Skin epidermis (tissue), 12 donors: ENCODE measurements at regions not wholly inside any gene's neighbourhood (a gene's known extent, or its start where the extent isn't known, plus 50 kb on each side); places are given as distances from the start of the nearest gene placed in this dataset.

Source experiments
- H3K27ac ChIP-seq, 21 experiments: fragments of 200-600 bp; sonication (generic) in 11 of 21; one replicate each; pipeline ENCODE4 v1.5.0; 2020; ENCODE audit warnings: mild to moderate bottlenecking in 3 of 21, inconsistent platforms in 2 of 21, moderate library complexity in 2 of 21
- H3K4me3 ChIP-seq, 7 experiments: fragments of 200-600 bp; sonication (generic) in 2 of 7; one replicate each; pipeline ENCODE4 v1.5.0; 2020; ENCODE audit warnings: inconsistent platforms in 2 of 7, mild to moderate bottlenecking in 2 of 7, moderate library complexity in 1 of 7

GRCh38 chr6:23176471-23176870 is 607.1 kb downstream of the HDGFL1 start:
- no peak overlapping the region for H3K27ac ChIP-seq
- no peak overlapping the region for H3K4me3 ChIP-seq

GRCh38 chr6:23176883-23177282 is 607.5 kb downstream of the HDGFL1 start:
- H3K27ac ChIP-seq = no peak overlapping the region

GRCh38 chr6:23177806-23178205 is 608.4 kb downstream of the HDGFL1 start:
- Histone ChIP-seq H3K4me3 (no peak overlapping the region), H3K27ac (no peak overlapping the region)

More at GRCh38 chr6:23176883-23177282, 607.5 kb downstream of the HDGFL1 start:
- H3K4me3 ChIP-seq = no peak overlapping the region

- no peak overlapping the region for H3K27ac ChIP-seq
Observed at GRCh38 chr6:23179994-23180393, 610.6 kb downstream of the HDGFL1 start.

GRCh38 chr6:23180504-23181293 is 611.3 kb downstream of the HDGFL1 start:
- Histone ChIP-seq H3K27ac (no peak overlapping the region), H3K4me3 (no peak overlapping the region)

More at GRCh38 chr6:23179994-23180393, 610.6 kb downstream of the HDGFL1 start:
- no peak overlapping the region for H3K4me3 ChIP-seq

- Histone ChIP-seq H3K27ac (no peak overlapping the region), H3K4me3 (no peak overlapping the region)
Observed at GRCh38 chr6:23181356-23182110, 612.2 kb downstream of the HDGFL1 start.

GRCh38 chr6:23183846-23184245 is 614.5 kb downstream of the HDGFL1 start:
- no peak overlapping the region for H3K27ac ChIP-seq

GRCh38 chr6:23184351-23184750 is 615.0 kb downstream of the HDGFL1 start:
- no peak overlapping the region for H3K4me3 ChIP-seq
- H3K27ac ChIP-seq = no peak overlapping the region

More at GRCh38 chr6:23183846-23184245, 614.5 kb downstream of the HDGFL1 start:
- H3K4me3 ChIP-seq = no peak overlapping the region

- Histone ChIP-seq H3K27ac (no peak overlapping the region), H3K4me3 (no peak overlapping the region)
Observed at GRCh38 chr6:23195487-23195886, 626.1 kb downstream of the HDGFL1 start.

GRCh38 chr6:23199541-23199940 is 630.2 kb downstream of the HDGFL1 start:
- Histone ChIP-seq H3K4me3 (no peak overlapping the region), H3K27ac (no peak overlapping the region)

GRCh38 chr6:23200946-23201345 is 631.6 kb downstream of the HDGFL1 start:
- no peak overlapping the region for H3K4me3 ChIP-seq
- H3K27ac ChIP-seq = no peak overlapping the region

- H3K27ac ChIP-seq = no peak overlapping the region
- H3K4me3 ChIP-seq = no peak overlapping the region
Observed at GRCh38 chr6:23202207-23202606, 632.8 kb downstream of the HDGFL1 start.

GRCh38 chr6:23212398-23212797 is 643.0 kb downstream of the HDGFL1 start:
- Histone ChIP-seq H3K27ac (no peak overlapping the region), H3K4me3 (no peak overlapping the region)

- H3K4me3 ChIP-seq = no peak overlapping the region
- H3K27ac ChIP-seq = no peak overlapping the region
Observed at GRCh38 chr6:23213193-23213592, 643.8 kb downstream of the HDGFL1 start.

- Histone ChIP-seq H3K27ac (no peak overlapping the region), H3K4me3 (no peak overlapping the region)
Observed at GRCh38 chr6:23213651-23214050, 644.3 kb downstream of the HDGFL1 start.

GRCh38 chr6:23218751-23219150 is 649.4 kb downstream of the HDGFL1 start:
- Histone ChIP-seq H3K4me3 (no peak overlapping the region), H3K27ac (no peak overlapping the region)

GRCh38 chr6:23222724-23223123 is 653.4 kb downstream of the HDGFL1 start:
- Histone ChIP-seq H3K4me3 (no peak overlapping the region), H3K27ac (no peak overlapping the region)

- H3K4me3 ChIP-seq = no peak overlapping the region
- H3K27ac ChIP-seq = no peak overlapping the region
Observed at GRCh38 chr6:23224540-23224939, 655.2 kb downstream of the HDGFL1 start.

GRCh38 chr6:23228439-23229024 is 659.2 kb downstream of the HDGFL1 start:
- Histone ChIP-seq H3K27ac (no peak overlapping the region), H3K4me3 (no peak overlapping the region)

GRCh38 chr6:23243854-23244253 is 674.5 kb downstream of the HDGFL1 start:
- no peak overlapping the region for H3K4me3 ChIP-seq
- no peak overlapping the region for H3K27ac ChIP-seq

- no peak overlapping the region for H3K27ac ChIP-seq
- no peak overlapping the region for H3K4me3 ChIP-seq
Observed at GRCh38 chr6:23244300-23244699, 674.9 kb downstream of the HDGFL1 start.
